HEK293 (cell line): ENCODE measurements at regions not wholly inside any gene's neighbourhood (a gene's known extent, or its start where the extent isn't known, plus 50 kb on each side); places are given as distances from the start of the nearest gene placed in this dataset.

Experiments used
- CTCF ChIA-PET: fragments of 350-600 bp; formaldehyde crosslinking; extraction: SDS; loops from one replicate; lab custom pipeline; 2021; ENCODE audit warnings: antibody characterized with exemption; lab: Yijun Ruan, JAX
- POLR2A ChIA-PET: fragments of 300-600 bp; formaldehyde crosslinking; extraction: SDS; loops from one replicate; lab custom pipeline; 2020; ENCODE audit warnings: antibody characterized with exemption, inconsistent platforms; lab: Yijun Ruan, JAX
- H3K27ac ChIP-seq: fragments of 200-500 bp; sonication (Bioruptor generic); 2 replicates; pipeline ENCODE4 v1.5.1; 2014; ENCODE audit warnings: low read depth, low read length, control low read depth, inconsistent platforms; ENCODE audit errors: extremely low read depth
- H3K36me3 ChIP-seq, 2 experiments: fragments of 200-500 bp in 1 of 2; sonication (Bioruptor generic) in 1 of 2; 1 replicate in 1 of 2; 2 replicates in 1 of 2; pipeline ENCODE4 v1.5.1; 2014 to 2017; ENCODE audit warnings: inconsistent platforms in 2 of 2, low read length in 2 of 2; ENCODE audit not compliant: control insufficient read depth in 2 of 2, insufficient read depth in 1 of 2
- H3K4me1 ChIP-seq: fragments of 200-500 bp; sonication (Bioruptor generic); 2 replicates; pipeline ENCODE4 v1.5.1; 2014; ENCODE audit warnings: mild to moderate bottlenecking, low read length, inconsistent platforms; ENCODE audit not compliant: control insufficient read depth, insufficient read depth
- H3K4me3 ChIP-seq: 2 replicates; pipeline ENCODE4 v1.5.1; 2011; ENCODE audit warnings: low read depth, mild to moderate bottlenecking, control low read depth, low read length, moderate library complexity
- H3K9me3 ChIP-seq: fragments of 200-500 bp; sonication (Bioruptor generic); 2 replicates; pipeline ENCODE4 v1.5.1; 2014; ENCODE audit warnings: low read depth, low read length, inconsistent platforms; ENCODE audit not compliant: control insufficient read depth, insufficient read depth
- GFI1B ChIP-seq: fragments of 450-650 bp; formaldehyde crosslinking; IDR thresholded peaks from 2 replicates; pipeline ENCODE4 v1.5.1; 2016; ENCODE audit warnings: missing biosample characterization, missing genetic modification characterization
- GLI2 ChIP-seq: fragments of 450-650 bp; formaldehyde crosslinking; IDR thresholded peaks from 2 replicates; pipeline ENCODE4; 2017; ENCODE audit warnings: missing biosample characterization, missing genetic modification characterization, low read depth, borderline replicate concordance
- KLF10 ChIP-seq: fragments of 450-650 bp; IDR thresholded peaks from 2 replicates; pipeline ENCODE4 v1.5.1; 2018; ENCODE audit warnings: missing biosample characterization, mild to moderate bottlenecking, missing genetic modification characterization
- KLF8 ChIP-seq: fragments of 450-650 bp; formaldehyde crosslinking; IDR thresholded peaks from 2 replicates; pipeline ENCODE4 v1.5.1; 2016; ENCODE audit warnings: missing biosample characterization, missing genetic modification characterization
- PATZ1 ChIP-seq: fragments of 450-650 bp; formaldehyde crosslinking; IDR thresholded peaks from 2 replicates; pipeline ENCODE4 v1.5.1; 2016; ENCODE audit warnings: missing biosample characterization, missing genetic modification characterization
- SALL2 ChIP-seq: fragments of 450-650 bp; formaldehyde crosslinking; IDR thresholded peaks from 2 replicates; pipeline ENCODE4 v1.5.0; 2017; ENCODE audit warnings: missing biosample characterization, mild to moderate bottlenecking, missing genetic modification characterization, borderline replicate concordance
- SP7 ChIP-seq: fragments of 450-650 bp; formaldehyde crosslinking; IDR thresholded peaks from 2 replicates; pipeline ENCODE4 v1.5.1; 2016; ENCODE audit warnings: missing biosample characterization, missing genetic modification characterization
- ZBTB1 ChIP-seq: fragments of 450-650 bp; formaldehyde crosslinking; IDR thresholded peaks from 2 replicates; pipeline ENCODE4 v1.5.1; 2016; ENCODE audit warnings: missing biosample characterization, missing genetic modification characterization
- ZFP3 ChIP-seq: fragments of 450-650 bp; formaldehyde crosslinking; IDR thresholded peaks from 2 replicates; pipeline ENCODE4 v1.5.1; 2016; ENCODE audit warnings: low read depth, missing biosample characterization, missing genetic modification characterization
- ZFP37 ChIP-seq: fragments of 450-650 bp; formaldehyde crosslinking; IDR thresholded peaks from 2 replicates; pipeline ENCODE4 v1.5.1; 2016; ENCODE audit warnings: missing biosample characterization, missing genetic modification characterization
- ZFP41 ChIP-seq: fragments of 450-650 bp; formaldehyde crosslinking; IDR thresholded peaks from 2 replicates; pipeline ENCODE4 v1.5.1; 2016; ENCODE audit warnings: missing biosample characterization, missing genetic modification characterization, borderline replicate concordance
- ZNF121 ChIP-seq: fragments of 450-650 bp; formaldehyde crosslinking; IDR thresholded peaks from 2 replicates; pipeline ENCODE4 v1.5.1; 2016; ENCODE audit warnings: missing biosample characterization, missing genetic modification characterization
- ZNF169 ChIP-seq: fragments of 450-650 bp; formaldehyde crosslinking; IDR thresholded peaks from 2 replicates; pipeline ENCODE4 v1.5.1; 2016; ENCODE audit warnings: missing biosample characterization, missing genetic modification characterization
- ZNF184 ChIP-seq: fragments of 450-650 bp; IDR thresholded peaks from 2 replicates; pipeline ENCODE4 v1.5.1; 2018; ENCODE audit warnings: missing biosample characterization, mild to moderate bottlenecking, missing genetic modification characterization
- ZNF2 ChIP-seq: fragments of 450-650 bp; formaldehyde crosslinking; IDR thresholded peaks from 2 replicates; pipeline ENCODE4 v1.5.1; 2016; ENCODE audit warnings: missing biosample characterization, missing genetic modification characterization
- ZNF433 ChIP-seq: fragments of 450-650 bp; formaldehyde crosslinking; IDR thresholded peaks from 2 replicates; pipeline ENCODE4 v1.5.1; 2016; ENCODE audit warnings: missing biosample characterization, missing genetic modification characterization, low read depth
- ZNF629 ChIP-seq: fragments of 450-650 bp; formaldehyde crosslinking; IDR thresholded peaks from 2 replicates; pipeline ENCODE4 v1.5.1; 2017; ENCODE audit warnings: missing biosample characterization, missing genetic modification characterization
- ZNF677 ChIP-seq: fragments of 450-650 bp; IDR thresholded peaks from 2 replicates; pipeline ENCODE4 v1.5.0; 2018; ENCODE audit warnings: missing biosample characterization, mild to moderate bottlenecking, missing genetic modification characterization, moderate library complexity
- ZNF701 ChIP-seq: fragments of 450-650 bp; formaldehyde crosslinking; IDR thresholded peaks from 2 replicates; pipeline ENCODE4 v1.5.1; 2016; ENCODE audit warnings: missing biosample characterization, missing genetic modification characterization
- ZNF768 ChIP-seq: fragments of 450-650 bp; formaldehyde crosslinking; IDR thresholded peaks from 2 replicates; pipeline ENCODE4 v1.5.1; 2018; ENCODE audit warnings: missing biosample characterization, mild to moderate bottlenecking, missing genetic modification characterization
- TF ChIP-seq, protein P1 (sequence below): fragments of 450-650 bp; formaldehyde crosslinking; conservative IDR thresholded peaks from 2 replicates; pipeline ENCODE4 v1.5.1; 2016; ENCODE audit warnings: low read depth, missing biosample characterization, missing genetic modification characterization
- TF ChIP-seq, protein P2 (sequence below): fragments of 450-650 bp; formaldehyde crosslinking; IDR thresholded peaks from 2 replicates; pipeline ENCODE4 v1.5.1; 2016; ENCODE audit warnings: missing biosample characterization, missing genetic modification characterization, borderline replicate concordance

GRCh38 chr15:37789397-37789786 is 145.0 kb upstream of the TMCO5A start:
- H3K9me3 ChIP-seq = no peaks in the 10 kb centered on the region
- H3K4me1 ChIP-seq = no peaks in the 10 kb centered on the region
- H3K27ac ChIP-seq = no peak overlapping the region
- TF ChIP-seq GLI2 (tag by site-specific recombination) (no peak), ZFP37 (tag by site-specific recombination) (no peak), KLF10 (tag by site-specific recombination) (no peak), PATZ1 (tag by site-specific recombination) (no peak), ZNF121 (no peak), SALL2 (tag by site-specific recombination) (no peak), ZFP41 (tag by site-specific recombination) (no peak)
- POLR2A ChIA-PET = no interaction called here
- CTCF ChIA-PET = interaction anchor here (0.8 kb wide), 1 partner anchor 25 kb away, joined by 3 read pairs; no protein-coding TSS in a partner anchor
- H3K4me3 ChIP-seq = no peak overlapping the region
- H3K36me3 ChIP-seq = no peaks in the 10 kb centered on the region

DNA sequence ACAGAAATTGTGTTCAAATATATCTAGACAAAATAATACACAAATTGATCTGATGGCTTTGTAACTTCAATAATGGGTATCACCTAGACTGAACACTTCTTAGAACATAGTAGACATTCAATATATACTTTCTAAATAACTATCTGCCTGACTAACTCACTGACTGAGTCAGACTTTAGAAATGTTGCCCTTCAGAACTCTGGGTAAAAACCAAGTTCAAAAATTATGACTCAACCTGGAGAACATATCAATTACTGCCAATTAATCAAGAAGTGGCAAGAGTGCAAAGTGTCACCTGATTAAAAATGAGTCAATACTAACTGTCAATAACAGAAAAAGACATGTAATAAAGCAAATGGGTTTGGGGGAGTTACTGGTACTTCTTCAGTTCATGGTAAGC is 144.6 kb upstream of the TMCO5A start:
- Histone ChIP-seq H3K4me1 (no peaks in the 10 kb centered on the region), H3K36me3 (no peaks in the 10 kb centered on the region), H3K9me3 (no peaks in the 10 kb centered on the region), H3K27ac (no peak overlapping the region), H3K4me3 (no peak overlapping the region)
- ChIA-PET POLR2A (no interaction called here), CTCF (no interaction called here)
- TF ChIP-seq ZNF768 (tag by site-specific recombination) (no peak), ZNF677 (tag by site-specific recombination) (no peak), ZFP3 (no peak), ZNF184 (tag by site-specific recombination) (no peak), ZNF169 (no peak), ZFP41 (tag by site-specific recombination) (no peak), KLF8 (tag by site-specific recombination) (no peak), ZNF2 (tag by site-specific recombination) (no peak), ZBTB1 (no peak), ZNF433 (tag by site-specific recombination) (no peak), GLI2 (tag by site-specific recombination) (no peak), GFI1B (tag by site-specific recombination) (no peak), ZNF701 (tag by site-specific recombination) (no peak), SP7 (tag by site-specific recombination) (no peak), ZNF629 (tag by site-specific recombination) (no peak)
- TF ChIP-seq, protein P1, sequence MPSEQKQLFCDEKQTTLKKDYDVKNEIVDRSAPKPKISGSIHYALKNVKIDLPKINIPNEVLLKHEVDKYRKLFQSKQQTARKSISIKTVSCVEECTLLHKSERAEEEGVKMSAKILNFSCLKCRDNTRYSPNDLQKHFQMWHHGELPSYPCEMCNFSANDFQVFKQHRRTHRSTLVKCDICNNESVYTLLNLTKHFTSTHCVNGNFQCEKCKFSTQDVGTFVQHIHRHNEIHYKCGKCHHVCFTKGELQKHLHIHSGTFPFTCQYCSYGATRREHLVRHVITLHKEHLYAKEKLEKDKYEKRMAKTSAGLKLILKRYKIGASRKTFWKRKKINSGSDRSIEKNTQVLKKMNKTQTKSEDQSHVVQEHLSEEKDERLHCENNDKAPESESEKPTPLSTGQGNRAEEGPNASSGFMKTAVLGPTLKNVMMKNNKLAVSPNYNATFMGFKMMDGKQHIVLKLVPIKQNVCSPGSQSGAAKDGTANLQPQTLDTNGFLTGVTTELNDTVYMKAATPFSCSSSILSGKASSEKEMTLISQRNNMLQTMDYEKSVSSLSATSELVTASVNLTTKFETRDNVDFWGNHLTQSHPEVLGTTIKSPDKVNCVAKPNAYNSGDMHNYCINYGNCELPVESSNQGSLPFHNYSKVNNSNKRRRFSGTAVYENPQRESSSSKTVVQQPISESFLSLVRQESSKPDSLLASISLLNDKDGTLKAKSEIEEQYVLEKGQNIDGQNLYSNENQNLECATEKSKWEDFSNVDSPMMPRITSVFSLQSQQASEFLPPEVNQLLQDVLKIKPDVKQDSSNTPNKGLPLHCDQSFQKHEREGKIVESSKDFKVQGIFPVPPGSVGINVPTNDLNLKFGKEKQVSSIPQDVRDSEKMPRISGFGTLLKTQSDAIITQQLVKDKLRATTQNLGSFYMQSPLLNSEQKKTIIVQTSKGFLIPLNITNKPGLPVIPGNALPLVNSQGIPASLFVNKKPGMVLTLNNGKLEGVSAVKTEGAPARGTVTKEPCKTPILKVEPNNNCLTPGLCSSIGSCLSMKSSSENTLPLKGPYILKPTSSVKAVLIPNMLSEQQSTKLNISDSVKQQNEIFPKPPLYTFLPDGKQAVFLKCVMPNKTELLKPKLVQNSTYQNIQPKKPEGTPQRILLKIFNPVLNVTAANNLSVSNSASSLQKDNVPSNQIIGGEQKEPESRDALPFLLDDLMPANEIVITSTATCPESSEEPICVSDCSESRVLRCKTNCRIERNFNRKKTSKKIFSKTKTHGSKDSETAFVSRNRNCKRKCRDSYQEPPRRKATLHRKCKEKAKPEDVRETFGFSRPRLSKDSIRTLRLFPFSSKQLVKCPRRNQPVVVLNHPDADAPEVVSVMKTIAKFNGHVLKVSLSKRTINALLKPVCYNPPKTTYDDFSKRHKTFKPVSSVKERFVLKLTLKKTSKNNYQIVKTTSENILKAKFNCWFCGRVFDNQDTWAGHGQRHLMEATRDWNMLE = no peak
- TF ChIP-seq, protein P2, sequence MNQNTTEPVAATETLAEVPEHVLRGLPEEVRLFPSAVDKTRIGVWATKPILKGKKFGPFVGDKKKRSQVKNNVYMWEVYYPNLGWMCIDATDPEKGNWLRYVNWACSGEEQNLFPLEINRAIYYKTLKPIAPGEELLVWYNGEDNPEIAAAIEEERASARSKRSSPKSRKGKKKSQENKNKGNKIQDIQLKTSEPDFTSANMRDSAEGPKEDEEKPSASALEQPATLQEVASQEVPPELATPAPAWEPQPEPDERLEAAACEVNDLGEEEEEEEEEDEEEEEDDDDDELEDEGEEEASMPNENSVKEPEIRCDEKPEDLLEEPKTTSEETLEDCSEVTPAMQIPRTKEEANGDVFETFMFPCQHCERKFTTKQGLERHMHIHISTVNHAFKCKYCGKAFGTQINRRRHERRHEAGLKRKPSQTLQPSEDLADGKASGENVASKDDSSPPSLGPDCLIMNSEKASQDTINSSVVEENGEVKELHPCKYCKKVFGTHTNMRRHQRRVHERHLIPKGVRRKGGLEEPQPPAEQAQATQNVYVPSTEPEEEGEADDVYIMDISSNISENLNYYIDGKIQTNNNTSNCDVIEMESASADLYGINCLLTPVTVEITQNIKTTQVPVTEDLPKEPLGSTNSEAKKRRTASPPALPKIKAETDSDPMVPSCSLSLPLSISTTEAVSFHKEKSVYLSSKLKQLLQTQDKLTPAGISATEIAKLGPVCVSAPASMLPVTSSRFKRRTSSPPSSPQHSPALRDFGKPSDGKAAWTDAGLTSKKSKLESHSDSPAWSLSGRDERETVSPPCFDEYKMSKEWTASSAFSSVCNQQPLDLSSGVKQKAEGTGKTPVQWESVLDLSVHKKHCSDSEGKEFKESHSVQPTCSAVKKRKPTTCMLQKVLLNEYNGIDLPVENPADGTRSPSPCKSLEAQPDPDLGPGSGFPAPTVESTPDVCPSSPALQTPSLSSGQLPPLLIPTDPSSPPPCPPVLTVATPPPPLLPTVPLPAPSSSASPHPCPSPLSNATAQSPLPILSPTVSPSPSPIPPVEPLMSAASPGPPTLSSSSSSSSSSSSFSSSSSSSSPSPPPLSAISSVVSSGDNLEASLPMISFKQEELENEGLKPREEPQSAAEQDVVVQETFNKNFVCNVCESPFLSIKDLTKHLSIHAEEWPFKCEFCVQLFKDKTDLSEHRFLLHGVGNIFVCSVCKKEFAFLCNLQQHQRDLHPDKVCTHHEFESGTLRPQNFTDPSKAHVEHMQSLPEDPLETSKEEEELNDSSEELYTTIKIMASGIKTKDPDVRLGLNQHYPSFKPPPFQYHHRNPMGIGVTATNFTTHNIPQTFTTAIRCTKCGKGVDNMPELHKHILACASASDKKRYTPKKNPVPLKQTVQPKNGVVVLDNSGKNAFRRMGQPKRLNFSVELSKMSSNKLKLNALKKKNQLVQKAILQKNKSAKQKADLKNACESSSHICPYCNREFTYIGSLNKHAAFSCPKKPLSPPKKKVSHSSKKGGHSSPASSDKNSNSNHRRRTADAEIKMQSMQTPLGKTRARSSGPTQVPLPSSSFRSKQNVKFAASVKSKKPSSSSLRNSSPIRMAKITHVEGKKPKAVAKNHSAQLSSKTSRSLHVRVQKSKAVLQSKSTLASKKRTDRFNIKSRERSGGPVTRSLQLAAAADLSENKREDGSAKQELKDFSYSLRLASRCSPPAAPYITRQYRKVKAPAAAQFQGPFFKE = no peak
